ENCODE measurements at regions not wholly inside any gene's neighbourhood (a gene's known extent, or its start where the extent isn't known, plus 50 kb on each side); places are given as distances from the start of the nearest gene placed in this dataset.

GRCh38 chr21:15330872-15331271 is 266.1 kb upstream of the NRIP1 start:
- FAIRE-seq (no peak), DNase-seq (ENCODE audit: insufficient read length, low spot score) (no peak)
- no peak for TF ChIP-seq TAF1 (IDR thresholded peaks at IDR 0.05; ENCODE audit: low read depth, low read length)
- no peak for TF ChIP-seq POLR2A (IDR thresholded peaks at IDR 0.05; ENCODE audit: low read depth, low read length)
- no peak for TF ChIP-seq POLR2AphosphoS5 (IDR thresholded peaks at IDR 0.05; ENCODE audit: low read depth, low read length)
- no peak for TF ChIP-seq PAX5 (IDR thresholded peaks at IDR 0.05; ENCODE audit: insufficient read depth, low read length, severe bottlenecking)
- TF ChIP-seq SPI1 (IDR thresholded peaks at IDR 0.05; ENCODE audit: low read depth, low read length): no peak
- no peak for TF ChIP-seq POU2F2 (IDR thresholded peaks at IDR 0.05; ENCODE audit: low read depth, low read length)

- DNase-seq (ENCODE audit: insufficient read length, low spot score) (no peak), FAIRE-seq (no peak)
- no peak for TF ChIP-seq SPI1 (IDR thresholded peaks at IDR 0.05; ENCODE audit: low read depth, low read length)
- no peak for TF ChIP-seq PAX5 (IDR thresholded peaks at IDR 0.05; ENCODE audit: insufficient read depth, low read length, severe bottlenecking)
- no peak for TF ChIP-seq POLR2A (IDR thresholded peaks at IDR 0.05; ENCODE audit: low read depth, low read length)
- TF ChIP-seq POLR2AphosphoS5 (IDR thresholded peaks at IDR 0.05; ENCODE audit: low read depth, low read length): no peak
- TF ChIP-seq POU2F2 (IDR thresholded peaks at IDR 0.05; ENCODE audit: low read depth, low read length): no peak
- no peak for TF ChIP-seq TAF1 (IDR thresholded peaks at IDR 0.05; ENCODE audit: low read depth, low read length)
Measured at GRCh38 chr21:15332572-15332971, 267.8 kb upstream of the NRIP1 start.

GRCh38 chr21:15333136-15333710 is 268.4 kb upstream of the NRIP1 start:
- TF ChIP-seq POLR2A (IDR thresholded peaks at IDR 0.05; ENCODE audit: low read depth, low read length): no peak
- TF ChIP-seq PAX5 (IDR thresholded peaks at IDR 0.05; ENCODE audit: insufficient read depth, low read length, severe bottlenecking): no peak
- DNase-seq (ENCODE audit: insufficient read length, low spot score): no peak
- FAIRE-seq: no peak

- DNase-seq (ENCODE audit: insufficient read length, low spot score) (no peak), FAIRE-seq (no peak)
- TF ChIP-seq SPI1 (IDR thresholded peaks at IDR 0.05; ENCODE audit: low read depth, low read length) (no peak), POLR2AphosphoS5 (IDR thresholded peaks at IDR 0.05; ENCODE audit: low read depth, low read length) (no peak), POLR2A (IDR thresholded peaks at IDR 0.05; ENCODE audit: low read depth, low read length) (no peak), TAF1 (IDR thresholded peaks at IDR 0.05; ENCODE audit: low read depth, low read length) (no peak), PAX5 (IDR thresholded peaks at IDR 0.05; ENCODE audit: insufficient read depth, low read length, severe bottlenecking) (no peak), POU2F2 (IDR thresholded peaks at IDR 0.05; ENCODE audit: low read depth, low read length) (no peak)
Measured at GRCh38 chr21:15333951-15334350, 269.2 kb upstream of the NRIP1 start.

GRCh38 chr21:15343066-15343465 is 278.3 kb upstream of the NRIP1 start:
- TF ChIP-seq POLR2AphosphoS5 (IDR thresholded peaks at IDR 0.05; ENCODE audit: low read depth, low read length) (no peak), TAF1 (IDR thresholded peaks at IDR 0.05; ENCODE audit: low read depth, low read length) (no peak), POLR2A (IDR thresholded peaks at IDR 0.05; ENCODE audit: low read depth, low read length) (no peak), SPI1 (IDR thresholded peaks at IDR 0.05; ENCODE audit: low read depth, low read length) (no peak), POU2F2 (IDR thresholded peaks at IDR 0.05; ENCODE audit: low read depth, low read length) (no peak), PAX5 (IDR thresholded peaks at IDR 0.05; ENCODE audit: insufficient read depth, low read length, severe bottlenecking) (no peak)
- no peak for FAIRE-seq
- no peak for DNase-seq (ENCODE audit: insufficient read length, low spot score)

GRCh38 chr21:15352009-15352408 is 287.2 kb upstream of the NRIP1 start:
- DNase-seq (ENCODE audit: insufficient read length, low spot score): no peak
- TF ChIP-seq TAF1 (IDR thresholded peaks at IDR 0.05; ENCODE audit: low read depth, low read length) (no peak), POLR2A (IDR thresholded peaks at IDR 0.05; ENCODE audit: low read depth, low read length) (no peak), SPI1 (IDR thresholded peaks at IDR 0.05; ENCODE audit: low read depth, low read length) (no peak), POU2F2 (IDR thresholded peaks at IDR 0.05; ENCODE audit: low read depth, low read length) (no peak), POLR2AphosphoS5 (IDR thresholded peaks at IDR 0.05; ENCODE audit: low read depth, low read length) (no peak), PAX5 (IDR thresholded peaks at IDR 0.05; ENCODE audit: insufficient read depth, low read length, severe bottlenecking) (no peak)
- no peak for FAIRE-seq

- FAIRE-seq (no peak), DNase-seq (ENCODE audit: insufficient read length, low spot score) (no peak)
- TF ChIP-seq POLR2AphosphoS5 (IDR thresholded peaks at IDR 0.05; ENCODE audit: low read depth, low read length) (no peak), PAX5 (IDR thresholded peaks at IDR 0.05; ENCODE audit: insufficient read depth, low read length, severe bottlenecking) (no peak), SPI1 (IDR thresholded peaks at IDR 0.05; ENCODE audit: low read depth, low read length) (no peak), POU2F2 (IDR thresholded peaks at IDR 0.05; ENCODE audit: low read depth, low read length) (no peak), POLR2A (IDR thresholded peaks at IDR 0.05; ENCODE audit: low read depth, low read length) (no peak), TAF1 (IDR thresholded peaks at IDR 0.05; ENCODE audit: low read depth, low read length) (no peak)
Measured at GRCh38 chr21:15353546-15353945, 288.7 kb upstream of the NRIP1 start.

GRCh38 chr21:15354516-15354915 is 289.7 kb upstream of the NRIP1 start:
- FAIRE-seq: no peak
- DNase-seq (ENCODE audit: insufficient read length, low spot score): no peak
- TF ChIP-seq POLR2AphosphoS5 (IDR thresholded peaks at IDR 0.05; ENCODE audit: low read depth, low read length): no peak
- no peak for TF ChIP-seq SPI1 (IDR thresholded peaks at IDR 0.05; ENCODE audit: low read depth, low read length)
- TF ChIP-seq POU2F2 (IDR thresholded peaks at IDR 0.05; ENCODE audit: low read depth, low read length): no peak

- TF ChIP-seq TAF1 (IDR thresholded peaks at IDR 0.05; ENCODE audit: low read depth, low read length) (no peak), POU2F2 (IDR thresholded peaks at IDR 0.05; ENCODE audit: low read depth, low read length) (no peak), POLR2A (IDR thresholded peaks at IDR 0.05; ENCODE audit: low read depth, low read length) (no peak), PAX5 (IDR thresholded peaks at IDR 0.05; ENCODE audit: insufficient read depth, low read length, severe bottlenecking) (no peak), POLR2AphosphoS5 (IDR thresholded peaks at IDR 0.05; ENCODE audit: low read depth, low read length) (no peak), SPI1 (IDR thresholded peaks at IDR 0.05; ENCODE audit: low read depth, low read length) (no peak)
Measured at GRCh38 chr21:15355066-15355465, 290.3 kb upstream of the NRIP1 start.

GRCh38 chr21:15359251-15359650 is 294.5 kb upstream of the NRIP1 start:
- FAIRE-seq: no peak
- TF ChIP-seq SPI1 (IDR thresholded peaks at IDR 0.05; ENCODE audit: low read depth, low read length) (no peak), POLR2AphosphoS5 (IDR thresholded peaks at IDR 0.05; ENCODE audit: low read depth, low read length) (no peak), POLR2A (IDR thresholded peaks at IDR 0.05; ENCODE audit: low read depth, low read length) (no peak), POU2F2 (IDR thresholded peaks at IDR 0.05; ENCODE audit: low read depth, low read length) (no peak), PAX5 (IDR thresholded peaks at IDR 0.05; ENCODE audit: insufficient read depth, low read length, severe bottlenecking) (no peak), TAF1 (IDR thresholded peaks at IDR 0.05; ENCODE audit: low read depth, low read length) (no peak)

More at GRCh38 chr21:15355066-15355465, 290.3 kb upstream of the NRIP1 start:
- DNase-seq (ENCODE audit: insufficient read length, low spot score): no peak
- FAIRE-seq: no peak

More at GRCh38 chr21:15359251-15359650, 294.5 kb upstream of the NRIP1 start:
- no peak for DNase-seq (ENCODE audit: insufficient read length, low spot score)
